Neuronal stem cell (in vitro differentiated cells): ENCODE measurements at regions not wholly inside any gene's neighbourhood (a gene's known extent, or its start where the extent isn't known, plus 50 kb on each side); places are given as distances from the start of the nearest gene placed in this dataset.

Experiments
- DNase-seq: peaks from one replicate; pipeline ENCODE4 v3.0.0-alpha.2; 2013; ENCODE audit warnings: low spot score
- H2AFZ ChIP-seq: one replicate; pipeline ENCODE4 v1.6.1; 2013; ENCODE audit warnings: mild to moderate bottlenecking, low read length, inconsistent platforms
- H2AK5ac ChIP-seq: 2 replicates; pipeline ENCODE4 v1.6.1; 2013; ENCODE audit warnings: low read depth, mild to moderate bottlenecking, inconsistent platforms, low read length, moderate library complexity, mixed read lengths
- H2BK120ac ChIP-seq: 2 replicates; pipeline ENCODE4 v1.6.1; 2013; ENCODE audit warnings: low read depth, mild to moderate bottlenecking, inconsistent platforms, low read length, moderate library complexity, mixed read lengths
- H2BK12ac ChIP-seq: one replicate; pipeline ENCODE4 v1.6.1; 2013; ENCODE audit warnings: low read length, inconsistent platforms
- H2BK15ac ChIP-seq: 2 replicates; pipeline ENCODE4 v1.6.1; 2013; ENCODE audit warnings: mild to moderate bottlenecking, low read length, inconsistent platforms, mixed read lengths
- H2BK5ac ChIP-seq: one replicate; pipeline ENCODE4 v1.6.1; 2013; ENCODE audit warnings: inconsistent platforms, mild to moderate bottlenecking, low read length, moderate library complexity
- H3K14ac ChIP-seq: one replicate; pipeline ENCODE4 v1.6.1; 2013; ENCODE audit warnings: low read length, inconsistent platforms
- H3K18ac ChIP-seq: 2 replicates; pipeline ENCODE4 v1.6.1; 2013; ENCODE audit warnings: low read length, inconsistent platforms
- H3K23ac ChIP-seq: 2 replicates; pipeline ENCODE4 v1.6.1; 2013; ENCODE audit warnings: low read depth, mild to moderate bottlenecking, mixed read lengths, low read length, inconsistent platforms; ENCODE audit not compliant: poor library complexity
- H3K27ac ChIP-seq: replicated peaks from 3 replicates; pipeline ENCODE4 v1.5.1; 2013; ENCODE audit warnings: low read length, inconsistent platforms
- H3K27me3 ChIP-seq, 3 experiments: 2 replicates each; pipeline ENCODE4 v1.6.1; 2013; ENCODE audit warnings: low read length in 3 of 3, mild to moderate bottlenecking in 2 of 3, inconsistent platforms in 1 of 3, low read depth in 1 of 3, mixed read lengths in 1 of 3, moderate library complexity in 1 of 3; ENCODE audit not compliant: control insufficient read depth in 3 of 3, insufficient read depth in 3 of 3
- H3K36me3 ChIP-seq, 2 donors: replicated peaks in 1 of 2; 2 replicates each; pipeline ENCODE4 v1.6.1; 2013; ENCODE audit warnings: low read length in 2 of 2; ENCODE audit not compliant: control insufficient read depth in 2 of 2, insufficient read depth in 2 of 2
- H3K4ac ChIP-seq: 2 replicates; pipeline ENCODE4 v1.6.1; 2013; ENCODE audit warnings: inconsistent platforms, mild to moderate bottlenecking, low read length, moderate library complexity
- H3K4me1 ChIP-seq, 2 donors: 1 replicate in 1 of 2; 2 replicates in 1 of 2; pipeline ENCODE4 v1.6.1; 2013; ENCODE audit warnings: low read length in 2 of 2, low read depth in 1 of 2; ENCODE audit not compliant: control insufficient read depth in 2 of 2, insufficient read depth in 1 of 2
- H3K4me2 ChIP-seq: one replicate; pipeline ENCODE4 v1.6.1; 2013; ENCODE audit warnings: mild to moderate bottlenecking, low read length, inconsistent platforms; ENCODE audit not compliant: insufficient read depth, poor library complexity, severe bottlenecking
- H3K4me3 ChIP-seq, 2 donors: 2 replicates each; pipeline ENCODE4 v1.5.1; 2013; ENCODE audit warnings: low read length in 2 of 2, mild to moderate bottlenecking in 2 of 2, inconsistent platforms in 1 of 2, moderate library complexity in 1 of 2
- H3K79me1 ChIP-seq: one replicate; pipeline ENCODE4 v1.6.1; 2013; ENCODE audit warnings: low read depth, mild to moderate bottlenecking, inconsistent platforms, low read length, moderate library complexity
- H3K9ac ChIP-seq: one replicate; pipeline ENCODE4 v1.6.1; 2013; ENCODE audit warnings: mild to moderate bottlenecking, low read depth, low read length, inconsistent platforms; ENCODE audit not compliant: poor library complexity
- H3K9me3 ChIP-seq, 2 donors: replicated peaks in 1 of 2; 2 replicates each; pipeline versions ENCODE3 to v1.6.1; 2013; ENCODE audit warnings: low read length in 2 of 2, mild to moderate bottlenecking in 2 of 2, inconsistent platforms in 1 of 2, low read depth in 1 of 2, mixed read lengths in 1 of 2, moderate library complexity in 1 of 2; ENCODE audit not compliant: control insufficient read depth in 2 of 2, insufficient read depth in 1 of 2
- H4K8ac ChIP-seq: one replicate; pipeline ENCODE4 v1.6.1; 2013; ENCODE audit warnings: low read depth, mild to moderate bottlenecking, inconsistent platforms, low read length, moderate library complexity
- H4K91ac ChIP-seq: one replicate; pipeline ENCODE4 v1.6.1; 2013; ENCODE audit warnings: low read length, low read depth, mild to moderate bottlenecking, inconsistent platforms; ENCODE audit not compliant: poor library complexity
- WGBS, 2 donors: extraction: QIAGEN DNeasy Blood & Tissue Kit; methylation state at CpG; one replicate each; pipeline ENCODE4 v1.1.7; 2013; ENCODE audit warnings: missing lambda C conversion rate in 2 of 2, mixed read lengths in 1 of 2; ENCODE audit not compliant: insufficient read length in 2 of 2, insufficient replicate concordance in 1 of 2; ENCODE audit errors: extremely low coverage in 2 of 2; 5-methylcytosine and 5-hydroxymethylcytosine counted together

- Histone ChIP-seq H3K27ac (no peak overlapping the region), H2AFZ (no peak overlapping the region)
- no CpG with 5 or more reads among the region's 6 CpGs for WGBS, 2 donors
Observed at GRCh38 chrX:10047631-10048030, 80.5 kb downstream of the CLDN34 start.

GRCh38 chrX:10048076-10048475, 80.9 kb downstream of the CLDN34 start:
- Histone ChIP-seq H4K91ac (no peak overlapping the region), H2AFZ (no peak overlapping the region), H3K14ac (no peak overlapping the region), H3K23ac (no peak overlapping the region), H3K4me1 (peaks cover 15 to 19% of the 10 kb centered on the region in 2 donors), H3K4me3 (no peak overlapping the region), H3K79me1 (peaks cover 7% of the 10 kb centered on the region), H2BK12ac (no peak overlapping the region), H3K36me3 (no peaks in the 10 kb centered on the region), H3K9ac (no peak overlapping the region), H3K18ac (no peak overlapping the region), H2BK120ac (no peak overlapping the region), H3K27me3 (no peaks in the 10 kb centered on the region), H3K4ac (no peak overlapping the region), H3K9me3 (no peaks in the 10 kb centered on the region), H3K27ac (no peak overlapping the region), H2BK5ac (no peak overlapping the region), H3K4me2 (no peak overlapping the region), H4K8ac (no peak overlapping the region), H2AK5ac (no peak overlapping the region), H2BK15ac (no peak overlapping the region)
- WGBS, 2 donors, result no CpG with 5 or more reads among the region's 10 CpGs
- peak; percentile 1 for DNase-seq

More at GRCh38 chrX:10047631-10048030, 80.5 kb downstream of the CLDN34 start:
- Histone ChIP-seq H3K14ac (no peak overlapping the region), H3K4me2 (peak overlapping the region; percentile 11), H2AK5ac (peak overlapping the region; percentile 81), H3K27me3 (no peaks in the 10 kb centered on the region), H4K91ac (no peak overlapping the region), H3K79me1 (peaks cover 5% of the 10 kb centered on the region), H3K4me1 (peaks cover 15 to 19% of the 10 kb centered on the region in 2 donors), H3K9ac (no peak overlapping the region), H2BK15ac (no peak overlapping the region), H2BK5ac (no peak overlapping the region), H2BK120ac (no peak overlapping the region), H3K36me3 (no peaks in the 10 kb centered on the region), H3K4me3 (no peak overlapping the region), H3K18ac (no peak overlapping the region), H3K4ac (no peak overlapping the region), H2BK12ac (no peak overlapping the region), H3K9me3 (no peaks in the 10 kb centered on the region), H4K8ac (no peak overlapping the region), H3K23ac (no peak overlapping the region)
- peak; percentile 3 for DNase-seq

GRCh38 chrX:10048707-10049106, 81.5 kb downstream of the CLDN34 start:
- no peak overlapping the region for H3K4me2 ChIP-seq
- no peaks in the 10 kb centered on the region for H3K9me3 ChIP-seq
- H3K4me3 ChIP-seq, result no peak overlapping the region
- H4K8ac ChIP-seq, result no peak overlapping the region
- H3K23ac ChIP-seq, result no peak overlapping the region
- H4K91ac ChIP-seq, result no peak overlapping the region
- no peak overlapping the region for H3K4ac ChIP-seq
- no peak overlapping the region for H2AFZ ChIP-seq
- peaks cover 10% of the 10 kb centered on the region for H3K79me1 ChIP-seq
- H2BK15ac ChIP-seq, result no peak overlapping the region
- no peak overlapping the region for H3K9ac ChIP-seq
- H3K36me3 ChIP-seq, result no peaks in the 10 kb centered on the region
- H3K27me3 ChIP-seq, result no peaks in the 10 kb centered on the region
- peak overlapping the region; percentile 58 for H2BK12ac ChIP-seq
- no peak overlapping the region for H3K14ac ChIP-seq
- H2BK5ac ChIP-seq, result no peak overlapping the region
- no peak overlapping the region for H2AK5ac ChIP-seq
- H3K4me1 ChIP-seq, result peaks cover 15 to 19% of the 10 kb centered on the region in 2 donors
- H3K18ac ChIP-seq, result no peak overlapping the region
- H3K27ac ChIP-seq, result no peak overlapping the region
- no peak overlapping the region for H2BK120ac ChIP-seq
- no CpG with 5 or more reads among the region's 8 CpGs for WGBS, 2 donors
- DNase-seq, result no peak

- no peak overlapping the region for H2BK12ac ChIP-seq
- H2AK5ac ChIP-seq, result no peak overlapping the region
- H3K4me1 ChIP-seq, result peaks cover 15 to 19% of the 10 kb centered on the region in 2 donors
- H3K27me3 ChIP-seq, result no peaks in the 10 kb centered on the region
- H3K23ac ChIP-seq, result no peak overlapping the region
- H3K18ac ChIP-seq, result no peak overlapping the region
- H3K14ac ChIP-seq, result no peak overlapping the region
- no peak overlapping the region for H3K27ac ChIP-seq
- H3K9ac ChIP-seq, result no peak overlapping the region
- WGBS, 2 donors, result no CpG with 5 or more reads among the region's 3 CpGs
- H3K4me2 ChIP-seq, result no peak overlapping the region
- H2BK15ac ChIP-seq, result no peak overlapping the region
- H3K9me3 ChIP-seq, result peaks cover 0 to 1% of the 10 kb centered on the region in 2 donors
- H3K4ac ChIP-seq, result no peak overlapping the region
- no peak overlapping the region for H3K4me3 ChIP-seq
- no peaks in the 10 kb centered on the region for H3K36me3 ChIP-seq
- no peak overlapping the region for H2BK5ac ChIP-seq
- no peak overlapping the region for H4K8ac ChIP-seq
- peaks cover 10% of the 10 kb centered on the region for H3K79me1 ChIP-seq
- H2AFZ ChIP-seq, result no peak overlapping the region
- no peak overlapping the region for H4K91ac ChIP-seq
- DNase-seq, result no peak
- no peak overlapping the region for H2BK120ac ChIP-seq
Observed at GRCh38 chrX:10049236-10049635, 82.1 kb downstream of the CLDN34 start.
